T-helper 1 cell treated with Interleukin-12 subunit alpha and Interleukin-12 subunit beta and Interleukin-4 antibody, amounts not matched to agents 30 μg/mL and 1 μg/mL, for 36 hours (primary cell): ENCODE measurements at regions not wholly inside any gene's neighbourhood (a gene's known extent, or its start where the extent isn't known, plus 50 kb on each side); places are given as distances from the start of the nearest gene placed in this dataset.

Experiments used
- H3K27ac Mint-ChIP-seq: one replicate; pipeline ENCODE4 v1.8.0; 2021; ENCODE audit warnings: mild to moderate bottlenecking, mixed read lengths
- H3K27me3 Mint-ChIP-seq: one replicate; pipeline ENCODE4 v1.8.0; 2021; ENCODE audit warnings: low read depth, mixed read lengths
- H3K36me3 Mint-ChIP-seq: one replicate; pipeline ENCODE4 v1.8.0; 2021; ENCODE audit warnings: low read depth, mixed read lengths
- H3K4me1 Mint-ChIP-seq: one replicate; pipeline ENCODE4 v1.8.0; 2021; ENCODE audit warnings: low read depth, mixed read lengths
- H3K4me3 Mint-ChIP-seq: one replicate; pipeline ENCODE4 v1.8.0; 2021; ENCODE audit warnings: mild to moderate bottlenecking, moderate library complexity, mixed read lengths
- H3K9me3 Mint-ChIP-seq: one replicate; pipeline ENCODE4 v1.8.0; 2021; ENCODE audit warnings: mixed read lengths

DNA sequence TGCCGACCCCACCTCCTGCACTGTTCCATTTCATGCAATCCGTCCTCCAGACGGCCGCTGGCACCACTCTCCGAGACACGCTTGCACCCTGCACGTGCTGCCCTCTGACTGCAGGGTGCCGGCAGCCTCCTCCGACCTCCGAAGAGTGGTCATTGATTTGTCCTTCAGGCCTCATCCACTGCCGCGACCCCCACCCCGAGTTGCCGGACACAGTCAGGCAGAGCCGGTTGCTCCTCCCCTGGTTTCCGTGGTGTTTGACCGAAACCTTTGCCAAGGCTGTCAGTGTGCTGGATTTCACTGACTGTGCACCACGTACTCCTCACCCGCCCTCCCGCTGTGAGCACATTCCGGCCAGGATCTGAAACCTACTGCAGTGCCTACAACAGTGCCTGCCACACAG lies 156.4 kb upstream of the PDE10A start:
- no peaks in the 10 kb centered on the region for H3K4me1 Mint-ChIP-seq

DNA sequence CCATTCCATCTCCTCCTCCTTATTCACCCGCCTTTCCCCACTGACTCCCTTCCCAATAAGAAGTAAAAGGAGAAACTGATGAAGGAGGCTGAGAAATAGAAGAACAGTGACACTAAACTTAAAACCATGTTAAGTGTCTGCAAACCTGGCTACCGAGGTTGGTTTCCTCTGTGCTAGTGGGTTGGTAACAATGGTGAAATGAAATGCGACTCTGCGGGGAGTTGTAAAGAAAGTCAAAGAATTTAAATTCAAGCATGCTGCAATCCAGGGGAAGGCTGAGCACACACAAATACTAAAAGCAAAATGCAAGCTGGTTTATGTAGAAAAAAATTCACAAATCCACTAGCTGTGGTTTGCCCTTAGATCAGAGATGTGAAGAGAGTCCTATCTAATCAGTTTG lies 155.2 kb upstream of the PDE10A start:
- Mint-ChIP-seq H3K27me3 (peaks cover 35% of the 10 kb centered on the region), H3K4me1 (no peaks in the 10 kb centered on the region), H3K4me3 (no peak overlapping the region), H3K27ac (no peak overlapping the region), H3K9me3 (no peaks in the 10 kb centered on the region), H3K36me3 (no peaks in the 10 kb centered on the region)

More for the DNA sequence above, 156.4 kb upstream of the PDE10A start:
- H3K9me3 Mint-ChIP-seq, result no peaks in the 10 kb centered on the region
- no peak overlapping the region for H3K27ac Mint-ChIP-seq
- H3K27me3 Mint-ChIP-seq, result peaks cover 35% of the 10 kb centered on the region
- no peak overlapping the region for H3K4me3 Mint-ChIP-seq
- H3K36me3 Mint-ChIP-seq, result no peaks in the 10 kb centered on the region

DNA sequence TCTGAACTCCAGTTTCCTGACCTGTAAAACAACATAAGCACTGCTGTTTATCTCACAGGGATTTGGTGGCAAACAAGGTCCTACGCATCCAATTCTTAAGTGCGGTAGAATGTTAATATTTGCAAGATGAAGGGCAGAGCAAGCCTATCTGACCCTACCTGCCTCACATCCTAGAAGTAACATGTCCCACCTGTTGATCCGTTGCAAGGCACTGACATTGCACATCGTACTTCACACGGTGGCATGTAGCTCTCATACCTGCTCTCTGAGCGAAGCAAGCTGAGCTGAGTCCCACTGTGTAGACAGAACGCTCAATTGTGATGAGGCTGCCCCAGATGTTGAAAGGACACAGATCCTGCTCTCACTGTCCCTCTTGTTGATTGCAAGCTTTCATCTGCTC lies 154.7 kb upstream of the PDE10A start:
- Mint-ChIP-seq H3K4me3 (no peak overlapping the region), H3K9me3 (no peaks in the 10 kb centered on the region), H3K27me3 (peaks cover 35% of the 10 kb centered on the region), H3K27ac (no peak overlapping the region), H3K4me1 (no peaks in the 10 kb centered on the region), H3K36me3 (no peaks in the 10 kb centered on the region)

DNA sequence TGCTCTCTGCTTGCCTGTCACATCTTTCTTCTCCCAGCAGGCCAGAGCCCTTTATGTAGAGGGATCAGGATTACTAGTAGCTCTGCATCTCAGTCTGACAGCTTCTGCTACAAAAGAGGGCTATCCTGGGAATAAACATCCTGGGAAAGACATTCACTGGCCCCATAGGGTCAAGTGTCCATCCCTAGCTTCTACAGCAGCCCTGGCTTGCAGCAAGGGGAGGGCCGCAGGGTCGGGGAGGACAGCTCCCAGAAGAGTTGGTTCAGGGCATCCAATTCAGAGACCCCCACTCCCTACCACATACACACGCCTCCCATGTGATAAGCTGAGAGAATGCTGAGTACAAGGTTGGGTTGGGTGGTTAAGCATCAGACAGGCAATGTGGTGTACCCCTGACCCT lies 154.1 kb upstream of the PDE10A start:
- Mint-ChIP-seq H3K27me3 (peaks cover 35% of the 10 kb centered on the region), H3K27ac (no peak overlapping the region), H3K36me3 (no peaks in the 10 kb centered on the region), H3K4me3 (no peak overlapping the region), H3K4me1 (no peaks in the 10 kb centered on the region), H3K9me3 (no peaks in the 10 kb centered on the region)

DNA sequence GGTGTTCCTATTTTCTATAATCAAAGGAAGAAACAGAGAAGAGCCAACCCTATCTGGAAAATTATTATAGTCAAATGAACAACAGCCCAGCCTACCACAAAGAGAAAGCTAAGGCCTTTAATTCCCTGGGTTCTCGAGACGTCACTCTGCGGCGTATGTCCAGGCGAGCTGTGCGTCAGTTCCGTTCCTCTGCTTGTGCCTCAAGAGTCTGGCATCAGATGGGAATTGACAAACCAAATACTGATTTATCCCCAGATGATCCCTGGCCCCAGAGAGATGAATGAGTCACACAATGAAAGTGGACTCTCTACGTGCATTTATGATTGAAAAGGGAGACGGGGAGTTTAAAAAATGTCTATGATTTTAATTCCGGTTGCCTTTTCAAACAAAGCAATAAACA lies 151.6 kb upstream of the PDE10A start:
- peaks cover 20% of the 10 kb centered on the region for H3K27me3 Mint-ChIP-seq
- H3K36me3 Mint-ChIP-seq, result no peaks in the 10 kb centered on the region
- no peak overlapping the region for H3K4me3 Mint-ChIP-seq

DNA sequence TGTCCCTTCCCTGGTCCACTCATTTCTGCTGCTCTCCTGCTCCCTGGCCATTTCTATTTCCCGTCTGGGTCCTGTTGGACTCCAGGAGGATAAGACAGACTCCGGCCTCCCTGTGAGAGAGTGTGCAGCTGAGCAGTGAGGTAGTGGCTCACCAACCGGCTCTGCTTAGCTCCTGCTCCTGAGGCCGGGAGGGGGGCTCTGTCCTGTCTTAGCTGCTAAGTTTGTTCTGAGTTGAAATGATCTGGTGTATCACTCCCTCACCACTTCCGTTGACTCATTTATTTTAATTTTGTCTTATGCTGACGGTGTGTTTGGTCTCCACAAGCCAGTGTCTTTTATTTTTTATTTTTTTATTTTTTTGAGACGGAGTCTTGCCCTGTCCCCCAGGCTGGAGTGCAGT lies 148.5 kb upstream of the PDE10A start:
- Mint-ChIP-seq H3K4me3 (no peak overlapping the region), H3K4me1 (no peaks in the 10 kb centered on the region), H3K27me3 (peaks cover 2% of the 10 kb centered on the region), H3K36me3 (no peaks in the 10 kb centered on the region), H3K9me3 (peaks cover 5% of the 10 kb centered on the region), H3K27ac (no peak overlapping the region)

More for the DNA sequence above, 151.6 kb upstream of the PDE10A start:
- H3K4me1 Mint-ChIP-seq, result no peaks in the 10 kb centered on the region
- peaks cover 5% of the 10 kb centered on the region for H3K9me3 Mint-ChIP-seq
- H3K27ac Mint-ChIP-seq, result no peak overlapping the region

DNA sequence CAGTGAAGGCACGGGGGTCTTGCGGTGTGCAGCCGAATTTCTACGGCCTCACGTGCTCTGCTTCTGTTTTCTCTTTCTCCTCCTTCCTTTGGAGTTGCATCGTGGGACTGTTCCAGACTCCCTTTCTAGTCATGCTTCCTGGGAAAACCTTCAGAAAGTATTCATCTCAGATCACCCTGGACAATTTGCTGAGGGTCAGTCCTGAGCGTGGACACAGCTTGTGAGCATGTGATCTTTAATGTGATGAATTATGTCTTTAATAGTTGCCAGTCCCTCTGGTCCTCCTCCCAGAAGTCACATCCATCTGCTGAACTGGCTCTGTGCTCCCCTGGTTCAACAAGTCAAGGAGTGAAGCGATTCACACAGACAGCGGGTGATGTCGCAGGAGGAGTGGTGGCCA lies 145.0 kb upstream of the PDE10A start:
- H3K4me1 Mint-ChIP-seq, result peaks cover 2% of the 10 kb centered on the region
- H3K27ac Mint-ChIP-seq, result no peak overlapping the region
- H3K9me3 Mint-ChIP-seq, result peaks cover 5% of the 10 kb centered on the region
- peaks cover 21% of the 10 kb centered on the region for H3K27me3 Mint-ChIP-seq
- no peak overlapping the region for H3K4me3 Mint-ChIP-seq
- no peaks in the 10 kb centered on the region for H3K36me3 Mint-ChIP-seq

DNA sequence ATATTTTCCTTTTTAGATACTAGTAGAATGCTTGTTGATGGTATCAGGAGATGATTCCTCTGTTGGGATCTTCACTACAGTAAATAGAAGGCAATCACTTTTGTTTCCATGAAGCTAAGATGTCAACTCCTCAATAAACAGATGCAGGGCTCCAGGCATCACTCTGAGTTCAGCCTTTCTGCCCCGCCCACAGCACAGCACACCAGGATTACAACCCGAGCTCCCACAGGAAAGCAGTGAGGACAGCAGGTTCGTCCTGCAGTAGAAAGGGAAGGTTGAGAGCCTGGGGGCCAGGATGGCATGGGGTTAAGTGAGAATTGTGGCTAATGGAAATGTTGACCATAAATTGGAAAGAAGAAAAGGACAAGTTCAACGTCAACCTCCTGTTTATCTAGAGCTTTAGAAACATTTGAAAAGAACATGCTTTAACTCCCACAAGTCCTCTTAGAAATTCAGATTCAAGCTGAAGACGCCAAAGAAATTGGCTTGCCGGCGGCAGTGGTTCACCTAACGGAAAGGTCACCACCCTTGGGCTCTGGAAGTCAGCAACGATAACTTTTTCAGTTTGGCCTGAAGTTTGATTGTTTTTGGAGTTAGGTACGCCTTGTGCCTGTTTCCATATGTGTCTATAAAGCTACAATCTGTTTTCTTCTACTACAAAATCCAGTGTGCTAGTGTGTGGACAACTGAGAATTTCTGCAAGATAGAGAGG lies 144.4 kb upstream of the PDE10A start:
- H3K27ac Mint-ChIP-seq, result no peak overlapping the region
- peaks cover 2% of the 10 kb centered on the region for H3K4me1 Mint-ChIP-seq
- H3K9me3 Mint-ChIP-seq, result peaks cover 5% of the 10 kb centered on the region
- H3K27me3 Mint-ChIP-seq, result peaks cover 21% of the 10 kb centered on the region
- H3K36me3 Mint-ChIP-seq, result no peaks in the 10 kb centered on the region
- H3K4me3 Mint-ChIP-seq, result no peak overlapping the region

DNA sequence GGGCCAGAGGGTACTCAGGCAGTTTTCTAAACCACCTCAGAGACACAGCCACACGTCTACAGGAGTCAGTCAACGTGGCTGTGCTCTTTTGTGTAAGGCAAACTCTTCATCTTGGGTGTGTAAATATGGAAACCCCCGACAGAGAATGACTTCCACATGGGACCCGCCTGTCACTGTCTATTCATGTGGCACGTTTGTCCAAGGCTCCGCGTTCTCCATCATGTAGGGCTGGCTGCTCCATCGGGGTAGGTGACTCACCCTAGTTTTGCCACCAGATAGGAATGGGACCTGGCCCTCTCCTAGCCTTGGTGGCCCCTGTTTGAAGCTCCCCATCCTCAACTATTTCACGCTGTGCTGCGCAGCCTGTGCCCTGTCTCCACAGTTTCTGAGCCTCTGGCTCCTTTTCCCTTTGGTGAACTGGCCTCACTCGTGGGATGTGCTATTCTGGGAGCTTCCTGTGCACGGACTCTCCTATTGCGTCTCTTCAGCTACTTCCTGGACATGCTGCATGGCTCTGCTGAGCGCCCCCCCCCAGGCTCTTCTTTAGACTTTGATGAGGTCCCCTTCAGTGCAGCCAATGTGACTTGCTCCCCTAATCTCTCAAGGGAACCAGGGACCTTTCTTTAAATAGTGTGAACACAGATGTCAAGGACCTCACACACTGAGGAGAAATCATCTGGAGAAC lies 143.2 kb upstream of the PDE10A start:
- H3K4me1 Mint-ChIP-seq, result peaks cover 2% of the 10 kb centered on the region
- no peaks in the 10 kb centered on the region for H3K36me3 Mint-ChIP-seq
- H3K4me3 Mint-ChIP-seq, result no peak overlapping the region
- H3K27ac Mint-ChIP-seq, result no peak overlapping the region
- peaks cover 21% of the 10 kb centered on the region for H3K27me3 Mint-ChIP-seq
- peaks cover 5% of the 10 kb centered on the region for H3K9me3 Mint-ChIP-seq

DNA sequence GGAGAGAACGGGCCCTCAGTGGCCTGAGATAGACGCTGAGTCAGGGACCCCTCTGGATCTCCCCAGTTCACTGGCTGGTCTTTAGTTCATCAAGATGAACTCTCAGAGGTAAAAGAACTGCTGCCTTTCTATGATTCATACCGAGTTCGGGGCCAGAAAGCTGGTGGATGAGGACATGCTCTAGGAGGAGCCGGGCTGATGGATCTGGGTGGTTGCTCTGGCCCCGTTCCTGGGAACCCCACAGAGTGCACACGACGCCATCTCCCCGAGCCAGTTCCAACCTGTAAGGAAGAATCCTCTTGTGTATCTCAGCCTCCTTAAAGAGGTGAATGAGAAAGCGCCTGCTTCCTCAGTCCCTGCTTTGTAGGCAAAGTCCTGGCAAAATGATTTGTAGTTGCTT lies 142.6 kb upstream of the PDE10A start:
- Mint-ChIP-seq H3K27ac (no peak overlapping the region), H3K27me3 (peaks cover 21% of the 10 kb centered on the region), H3K36me3 (no peaks in the 10 kb centered on the region)

DNA sequence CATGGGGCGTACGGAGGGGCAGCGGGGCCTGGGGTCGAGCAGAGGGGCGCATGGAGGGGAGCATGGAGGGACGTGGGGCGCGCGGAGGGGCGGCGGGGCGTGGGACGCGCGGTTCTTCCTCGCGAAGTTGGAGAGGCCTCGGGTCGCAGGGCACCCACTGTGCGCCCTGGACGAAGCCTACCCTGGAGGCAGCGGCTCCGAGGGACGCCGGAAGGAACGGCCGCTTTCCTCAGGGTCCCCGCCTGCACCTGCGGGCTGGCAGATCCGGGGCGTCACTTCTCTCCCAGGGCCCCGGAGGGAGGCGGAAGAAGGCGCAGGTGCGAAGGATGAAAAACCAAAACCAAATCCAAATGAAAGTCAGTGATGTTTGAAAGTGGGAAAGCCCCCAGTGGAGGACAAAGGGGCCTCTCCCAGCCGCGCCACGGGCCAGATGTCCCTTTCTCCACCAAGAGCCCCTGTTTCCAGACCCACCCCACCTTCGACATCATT lies 142.1 kb upstream of the PDE10A start:
- no peak overlapping the region for H3K4me3 Mint-ChIP-seq
- H3K9me3 Mint-ChIP-seq, result no peaks in the 10 kb centered on the region
- H3K4me1 Mint-ChIP-seq, result peaks cover 2% of the 10 kb centered on the region
- H3K27ac Mint-ChIP-seq, result no peak overlapping the region
- H3K27me3 Mint-ChIP-seq, result peaks cover 21% of the 10 kb centered on the region
- H3K36me3 Mint-ChIP-seq, result no peaks in the 10 kb centered on the region

More for the DNA sequence above, 142.6 kb upstream of the PDE10A start:
- Mint-ChIP-seq H3K4me1 (peaks cover 2% of the 10 kb centered on the region), H3K4me3 (no peak overlapping the region), H3K9me3 (peaks cover 4% of the 10 kb centered on the region)

DNA sequence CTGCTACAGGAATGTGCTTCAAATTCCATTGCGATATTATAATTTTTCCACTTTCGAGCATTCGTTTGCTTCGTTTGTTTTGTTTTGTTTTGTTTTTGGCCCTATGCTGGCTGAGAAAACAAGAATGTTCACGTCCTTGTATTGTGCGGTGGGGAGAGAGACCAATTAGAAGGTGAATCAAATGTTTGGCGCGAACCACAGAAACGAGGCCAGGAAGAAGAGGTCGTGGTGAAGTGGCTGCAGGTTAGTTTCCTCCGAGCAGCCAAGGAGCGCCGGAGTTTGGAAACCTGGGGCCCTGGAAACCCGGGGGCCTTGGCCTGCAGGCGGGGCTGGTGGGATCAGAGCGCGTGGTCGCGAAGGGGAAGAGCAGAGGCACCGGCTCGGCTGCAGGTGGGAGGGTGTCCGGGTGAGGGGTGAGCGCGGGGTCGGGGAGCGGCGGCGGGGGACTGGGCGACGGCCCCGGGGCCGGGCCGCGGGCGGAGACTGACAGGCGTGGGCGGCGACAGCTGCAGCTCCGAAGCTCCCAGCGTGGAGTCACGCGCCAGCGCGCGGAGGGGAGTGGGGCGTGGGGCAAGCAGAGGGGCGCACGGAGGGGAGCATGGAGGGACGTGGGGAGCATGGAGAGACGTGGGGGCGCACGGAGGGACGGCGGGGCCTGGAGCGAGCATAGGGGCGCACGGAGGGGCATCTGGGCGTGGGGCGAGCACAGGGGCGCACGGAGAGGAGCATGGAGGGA lies 141.5 kb upstream of the PDE10A start:
- H3K4me3 Mint-ChIP-seq, result no peak overlapping the region
- no peaks in the 10 kb centered on the region for H3K36me3 Mint-ChIP-seq
- H3K27me3 Mint-ChIP-seq, result peaks cover 21% of the 10 kb centered on the region
- peaks cover 2% of the 10 kb centered on the region for H3K4me1 Mint-ChIP-seq
- H3K27ac Mint-ChIP-seq, result no peak overlapping the region
- H3K9me3 Mint-ChIP-seq, result no peaks in the 10 kb centered on the region

DNA sequence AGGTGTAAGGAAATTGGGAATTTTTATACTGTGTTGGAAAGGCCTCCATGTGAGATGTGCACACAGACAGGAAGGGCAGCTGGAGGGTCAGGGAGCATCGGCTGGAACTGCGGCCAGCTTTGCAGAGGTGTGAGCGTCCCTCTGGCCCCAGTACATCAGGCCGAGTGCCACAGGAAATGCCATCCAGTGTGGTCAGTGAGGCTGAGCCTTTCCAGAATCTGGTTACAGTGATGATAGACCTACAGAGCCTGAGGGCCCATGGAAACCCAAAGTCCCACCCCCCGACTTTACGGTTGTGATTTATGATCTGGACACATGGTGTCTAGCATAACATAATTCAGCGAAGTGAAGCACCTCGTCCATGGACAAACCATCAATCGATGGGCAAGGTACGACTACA lies 137.3 kb upstream of the PDE10A start:
- Mint-ChIP-seq H3K27me3 (peaks cover 9% of the 10 kb centered on the region), H3K4me3 (no peak overlapping the region), H3K9me3 (no peaks in the 10 kb centered on the region), H3K4me1 (peaks cover 2% of the 10 kb centered on the region), H3K27ac (no peak overlapping the region), H3K36me3 (no peaks in the 10 kb centered on the region)

DNA sequence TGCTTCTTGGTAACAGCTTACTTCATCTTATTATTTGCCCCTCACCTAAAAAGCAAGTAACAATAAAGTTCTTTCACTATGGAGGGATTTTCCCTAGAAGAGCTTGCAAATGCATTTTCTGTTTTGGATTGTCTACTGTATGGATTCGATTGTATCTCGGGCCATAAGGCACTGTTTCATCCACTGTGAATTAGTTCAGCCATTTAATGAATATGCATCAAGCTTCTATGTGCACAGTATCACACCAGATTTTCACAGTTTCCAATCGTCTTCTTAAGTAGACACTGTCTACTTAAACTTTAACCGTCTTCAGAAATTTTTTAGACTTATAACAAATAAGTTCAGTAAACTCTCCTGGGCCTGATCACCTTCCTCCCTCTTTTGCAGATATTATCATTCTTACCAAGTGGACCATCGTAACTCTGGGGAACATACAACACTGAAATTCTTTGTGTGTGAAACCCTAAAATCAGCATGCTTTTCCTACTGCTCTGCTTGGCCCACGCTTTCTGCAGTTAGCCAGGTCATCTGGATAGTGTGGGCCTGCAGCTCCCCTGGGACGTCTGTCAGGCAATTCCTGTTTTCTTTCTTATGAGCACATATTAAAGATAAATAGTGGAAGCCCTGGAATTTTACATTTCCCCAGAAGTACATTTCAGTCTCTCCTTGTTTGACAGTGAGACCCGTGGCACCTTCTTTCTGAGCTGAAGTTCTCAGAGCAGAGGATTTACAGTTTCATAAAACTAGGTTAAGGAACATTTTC lies 136.5 kb upstream of the PDE10A start:
- Mint-ChIP-seq H3K9me3 (no peaks in the 10 kb centered on the region), H3K4me3 (no peak overlapping the region)

More for the DNA sequence above, 136.5 kb upstream of the PDE10A start:
- peaks cover 2% of the 10 kb centered on the region for H3K4me1 Mint-ChIP-seq
- no peak overlapping the region for H3K27ac Mint-ChIP-seq
- no peaks in the 10 kb centered on the region for H3K36me3 Mint-ChIP-seq
- H3K27me3 Mint-ChIP-seq, result peaks cover 9% of the 10 kb centered on the region
